ENCODE measurements at regions not wholly inside any gene's neighbourhood (a gene's known extent, or its start where the extent isn't known, plus 50 kb on each side); places are given as distances from the start of the nearest gene placed in this dataset.

GRCh38 chr18:44473394-44474066, 207.2 kb upstream of the SETBP1 start:
- no peaks in the 10 kb centered on the region for H3K27me3 Mint-ChIP-seq
- ATAC-seq (ENCODE audit: low read depth) = no peak
- intact Hi-C loops (cut with micrococcal nuclease) = no loop called here
- CTCF ChIA-PET = no interaction called here
- POLR2A ChIA-PET = no interaction called here
- Histone ChIP-seq H3K36me3 (replicated peaks in 1 of 2; ENCODE audit: control extremely low read depth in 1 of 2, control insufficient read depth in 1 of 2, extremely low read depth in 1 of 2, insufficient read depth in 2 of 2, low read length in 1 of 2) (no peaks in the 10 kb centered on the region), H4K20me1 (ENCODE audit: control insufficient read depth, insufficient read depth, low read length, poor library complexity, severe bottlenecking) (no peaks in the 10 kb centered on the region), H2AFZ (ENCODE audit: insufficient read depth, low read depth, low read length, poor library complexity, severe bottlenecking) (no peak overlapping the region), H3K9ac (ENCODE audit: low read length) (no peak overlapping the region), H3K27ac (ENCODE audit: low read length in 2 of 2) (no peak overlapping the region), H3K27me3 (replicated peaks in 1 of 4; ENCODE audit: control extremely low read depth in 1 of 4, control insufficient read depth in 3 of 4, insufficient read depth in 4 of 4, low read length in 3 of 4) (no peaks in the 10 kb centered on the region), H3K79me2 (ENCODE audit: control insufficient read depth, insufficient read depth, low read length) (no peaks in the 10 kb centered on the region), H3K4me3 (ENCODE audit: control extremely low read depth in 1 of 5, extremely low read depth in 1 of 5, insufficient read depth in 1 of 5, low read depth in 2 of 5, low read length in 4 of 5) (no peak overlapping the region), H3K9me3 (ENCODE audit: control extremely low read depth in 1 of 3, control insufficient read depth in 2 of 3, insufficient read depth in 1 of 3, low read length in 2 of 3) (peaks cover 0 to 3% (median 1%) of the 10 kb centered on the region in 3 donors), H3K4me2 (replicated peaks; ENCODE audit: low read depth, low read length, poor library complexity, severe bottlenecking) (no peak overlapping the region), H3K4me1 (ENCODE audit: control insufficient read depth in 2 of 2, insufficient read depth in 2 of 2, low read length in 2 of 2) (no peaks in the 10 kb centered on the region)
- no peak overlapping the region for H3K27ac Mint-ChIP-seq
- DNase-seq = no peak
- no CpG with 5 or more reads among the region's 2 CpGs for WGBS (ENCODE audit: insufficient coverage)
- H3K4me3 Mint-ChIP-seq = no peak overlapping the region
- no peak for TF ChIP-seq EZH2 (IDR thresholded peaks at IDR 0.05; ENCODE audit: borderline replicate concordance, insufficient read depth, low read depth, low read length, poor library complexity, severe bottlenecking)
- TF ChIP-seq CTCF (IDR thresholded peaks at IDR 0.05) = no peak
- H3K9me3 Mint-ChIP-seq (ENCODE audit: insufficient read depth) = peaks cover 3% of the 10 kb centered on the region
- H3K4me1 Mint-ChIP-seq = no peaks in the 10 kb centered on the region

GRCh38 chr18:44474067-44474411, 206.6 kb upstream of the SETBP1 start:
- H3K9me3 Mint-ChIP-seq (ENCODE audit: insufficient read depth) = peaks cover 7% of the 10 kb centered on the region
- Histone ChIP-seq H3K4me1 (ENCODE audit: control insufficient read depth in 2 of 2, insufficient read depth in 2 of 2, low read length in 2 of 2) (no peaks in the 10 kb centered on the region), H3K4me3 (ENCODE audit: control extremely low read depth in 1 of 5, extremely low read depth in 1 of 5, insufficient read depth in 1 of 5, low read depth in 2 of 5, low read length in 4 of 5) (no peak overlapping the region), H3K9me3 (ENCODE audit: control extremely low read depth in 1 of 3, control insufficient read depth in 2 of 3, insufficient read depth in 1 of 3, low read length in 2 of 3) (peaks cover 1 to 9% (median 1%) of the 10 kb centered on the region in 3 donors), H2AFZ (ENCODE audit: insufficient read depth, low read depth, low read length, poor library complexity, severe bottlenecking) (no peak overlapping the region), H3K36me3 (replicated peaks in 1 of 2; ENCODE audit: control extremely low read depth in 1 of 2, control insufficient read depth in 1 of 2, extremely low read depth in 1 of 2, insufficient read depth in 2 of 2, low read length in 1 of 2) (no peaks in the 10 kb centered on the region), H3K4me2 (replicated peaks; ENCODE audit: low read depth, low read length, poor library complexity, severe bottlenecking) (no peak overlapping the region), H4K20me1 (ENCODE audit: control insufficient read depth, insufficient read depth, low read length, poor library complexity, severe bottlenecking) (no peaks in the 10 kb centered on the region), H3K79me2 (ENCODE audit: control insufficient read depth, insufficient read depth, low read length) (no peaks in the 10 kb centered on the region), H3K9ac (ENCODE audit: low read length) (no peak overlapping the region), H3K27me3 (replicated peaks in 1 of 4; ENCODE audit: control extremely low read depth in 1 of 4, control insufficient read depth in 3 of 4, insufficient read depth in 4 of 4, low read length in 3 of 4) (no peaks in the 10 kb centered on the region), H3K27ac (ENCODE audit: low read length in 2 of 2) (no peak overlapping the region)
- no peak overlapping the region for H3K4me3 Mint-ChIP-seq
- ATAC-seq (ENCODE audit: low read depth) (no peak), DNase-seq (no peak)
- ChIA-PET CTCF (no interaction called here), POLR2A (no interaction called here)
- H3K4me1 Mint-ChIP-seq = no peaks in the 10 kb centered on the region
- TF ChIP-seq EZH2 (IDR thresholded peaks at IDR 0.05; ENCODE audit: borderline replicate concordance, insufficient read depth, low read depth, low read length, poor library complexity, severe bottlenecking) = no peak
- no peak for TF ChIP-seq CTCF (IDR thresholded peaks at IDR 0.05)
- no peaks in the 10 kb centered on the region for H3K27me3 Mint-ChIP-seq
- intact Hi-C loops (cut with micrococcal nuclease) = no loop called here
- no peak overlapping the region for H3K27ac Mint-ChIP-seq
- WGBS (ENCODE audit: insufficient coverage) = 36% methylated on average over 2 of the region's 3 CpGs

Data from B cell (primary cell).